Neural crest cell (in vitro differentiated cells): ENCODE measurements at regions not wholly inside any gene's neighbourhood (a gene's known extent, or its start where the extent isn't known, plus 50 kb on each side); places are given as distances from the start of the nearest gene placed in this dataset.
"Not testable (repeated sequence)": the region's sequence is repeated elsewhere in the genome, so short reads cannot be mapped to it uniquely, and the experiment has no call there.

ENCODE experiments used
- DNase-seq: peaks from one replicate; pipeline ENCODE4 v3.0.0; 2021; ENCODE audit warnings: low read depth, mixed read lengths, low spot score
- H3K27ac Mint-ChIP-seq: one replicate; pipeline ENCODE4 v1.8.0; 2021; ENCODE audit warnings: mild to moderate bottlenecking, mixed read lengths; ENCODE audit not compliant: unreplicated experiment
- H3K27me3 Mint-ChIP-seq: 2 replicates; pipeline ENCODE4 v1.8.0; 2021; ENCODE audit warnings: low read depth, mild to moderate bottlenecking, mixed read lengths
- H3K36me3 Mint-ChIP-seq: 2 replicates; pipeline ENCODE4 v1.8.0; 2021; ENCODE audit warnings: low read depth, mild to moderate bottlenecking, mixed read lengths
- H3K4me1 Mint-ChIP-seq: 2 replicates; pipeline ENCODE4 v1.8.0; 2021; ENCODE audit warnings: mixed read lengths
- H3K4me3 Mint-ChIP-seq: one replicate; pipeline ENCODE4 v1.8.0; 2021; ENCODE audit warnings: mild to moderate bottlenecking, mixed read lengths
- H3K9me3 Mint-ChIP-seq: 2 replicates; pipeline ENCODE4 v1.8.0; 2021; ENCODE audit warnings: mixed read lengths
- TF ChIP-seq, protein P1 (sequence below): fragments of 200-600 bp; sonication (generic); conservative IDR thresholded peaks from 2 replicates; pipeline ENCODE4 v1.5.0; 2021; ENCODE audit warnings: antibody characterized with exemption, mild to moderate bottlenecking

DNA sequence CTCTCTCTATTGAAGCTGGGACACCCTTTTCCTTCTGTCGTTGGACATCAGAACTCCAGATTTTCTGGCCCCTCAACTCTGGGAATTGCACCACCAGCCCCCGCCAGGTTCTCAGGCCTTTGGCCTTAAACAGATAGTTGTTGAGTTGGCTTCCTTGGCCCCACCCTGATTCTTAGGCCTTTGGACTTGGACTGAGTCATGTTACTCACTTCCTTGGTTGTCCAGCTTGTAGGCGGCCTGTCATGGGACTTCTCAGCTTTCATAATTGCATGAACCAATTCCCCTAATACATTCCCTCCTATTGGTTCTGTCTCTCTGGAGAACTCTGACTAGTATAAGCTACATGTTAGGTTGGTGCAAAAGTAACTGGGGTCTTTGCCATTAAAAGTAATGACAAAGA is 195.7 kb downstream of the GPAT3 start:
- Mint-ChIP-seq H3K36me3 (peaks cover 5% of the 10 kb centered on the region), H3K27ac (no peak overlapping the region), H3K4me1 (no peaks in the 10 kb centered on the region), H3K4me3 (no peak overlapping the region), H3K9me3 (peaks cover 11% of the 10 kb centered on the region), H3K27me3 (no peaks in the 10 kb centered on the region)
- TF ChIP-seq, protein P1, sequence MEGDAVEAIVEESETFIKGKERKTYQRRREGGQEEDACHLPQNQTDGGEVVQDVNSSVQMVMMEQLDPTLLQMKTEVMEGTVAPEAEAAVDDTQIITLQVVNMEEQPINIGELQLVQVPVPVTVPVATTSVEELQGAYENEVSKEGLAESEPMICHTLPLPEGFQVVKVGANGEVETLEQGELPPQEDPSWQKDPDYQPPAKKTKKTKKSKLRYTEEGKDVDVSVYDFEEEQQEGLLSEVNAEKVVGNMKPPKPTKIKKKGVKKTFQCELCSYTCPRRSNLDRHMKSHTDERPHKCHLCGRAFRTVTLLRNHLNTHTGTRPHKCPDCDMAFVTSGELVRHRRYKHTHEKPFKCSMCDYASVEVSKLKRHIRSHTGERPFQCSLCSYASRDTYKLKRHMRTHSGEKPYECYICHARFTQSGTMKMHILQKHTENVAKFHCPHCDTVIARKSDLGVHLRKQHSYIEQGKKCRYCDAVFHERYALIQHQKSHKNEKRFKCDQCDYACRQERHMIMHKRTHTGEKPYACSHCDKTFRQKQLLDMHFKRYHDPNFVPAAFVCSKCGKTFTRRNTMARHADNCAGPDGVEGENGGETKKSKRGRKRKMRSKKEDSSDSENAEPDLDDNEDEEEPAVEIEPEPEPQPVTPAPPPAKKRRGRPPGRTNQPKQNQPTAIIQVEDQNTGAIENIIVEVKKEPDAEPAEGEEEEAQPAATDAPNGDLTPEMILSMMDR: no peak
- no peak for DNase-seq

DNA sequence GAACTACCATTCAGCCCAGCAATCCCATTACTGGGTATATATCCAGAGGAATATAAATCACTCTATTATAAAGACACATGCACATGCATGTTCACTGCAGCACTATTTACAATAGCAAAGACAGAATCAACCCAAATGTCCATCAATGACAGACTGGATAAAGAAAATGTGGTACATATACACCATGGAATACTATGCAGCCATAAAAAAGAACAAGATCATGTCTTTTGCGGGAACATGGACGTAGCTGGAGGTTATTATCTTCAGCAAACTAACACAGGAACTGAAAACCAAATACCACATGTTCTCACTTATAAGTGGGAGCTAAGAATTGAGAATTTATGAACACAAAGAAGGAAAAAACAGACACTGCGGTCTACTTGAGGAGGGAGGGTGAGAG is 195.1 kb downstream of the GPAT3 start:
- H3K4me1 Mint-ChIP-seq, DNase-seq, H3K27ac Mint-ChIP-seq, H3K4me3 Mint-ChIP-seq, H3K27me3 Mint-ChIP-seq, H3K36me3 Mint-ChIP-seq: not testable (repeated sequence)
- peaks cover 11% of the 10 kb centered on the region for H3K9me3 Mint-ChIP-seq

DNA sequence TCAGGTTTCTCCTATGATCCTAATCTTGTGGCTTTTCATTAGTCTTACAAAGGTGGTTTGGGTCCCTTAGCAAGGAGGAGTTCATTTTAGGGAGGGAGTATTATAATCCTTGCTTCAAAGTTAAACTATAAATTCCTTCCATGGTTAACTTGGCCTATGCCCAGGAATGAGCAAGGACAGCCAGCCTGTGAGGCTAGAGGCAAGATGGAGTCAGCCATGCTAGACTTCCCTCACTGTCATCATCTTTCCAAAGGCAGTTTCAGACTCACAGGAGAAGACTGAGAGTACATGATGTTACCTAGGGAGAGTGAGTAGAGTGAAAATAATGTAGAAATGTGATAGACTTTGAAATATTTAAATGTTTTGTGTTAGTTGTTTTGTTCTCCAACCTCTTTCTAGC is 192.3 kb downstream of the GPAT3 start:
- Mint-ChIP-seq H3K36me3 (peaks cover 5% of the 10 kb centered on the region), H3K9me3 (peaks cover 11% of the 10 kb centered on the region), H3K27me3 (no peaks in the 10 kb centered on the region), H3K27ac (no peak overlapping the region), H3K4me3 (no peak overlapping the region), H3K4me1 (peaks cover 5% of the 10 kb centered on the region)
- TF ChIP-seq, protein P1: no peak
- no peak for DNase-seq

DNA sequence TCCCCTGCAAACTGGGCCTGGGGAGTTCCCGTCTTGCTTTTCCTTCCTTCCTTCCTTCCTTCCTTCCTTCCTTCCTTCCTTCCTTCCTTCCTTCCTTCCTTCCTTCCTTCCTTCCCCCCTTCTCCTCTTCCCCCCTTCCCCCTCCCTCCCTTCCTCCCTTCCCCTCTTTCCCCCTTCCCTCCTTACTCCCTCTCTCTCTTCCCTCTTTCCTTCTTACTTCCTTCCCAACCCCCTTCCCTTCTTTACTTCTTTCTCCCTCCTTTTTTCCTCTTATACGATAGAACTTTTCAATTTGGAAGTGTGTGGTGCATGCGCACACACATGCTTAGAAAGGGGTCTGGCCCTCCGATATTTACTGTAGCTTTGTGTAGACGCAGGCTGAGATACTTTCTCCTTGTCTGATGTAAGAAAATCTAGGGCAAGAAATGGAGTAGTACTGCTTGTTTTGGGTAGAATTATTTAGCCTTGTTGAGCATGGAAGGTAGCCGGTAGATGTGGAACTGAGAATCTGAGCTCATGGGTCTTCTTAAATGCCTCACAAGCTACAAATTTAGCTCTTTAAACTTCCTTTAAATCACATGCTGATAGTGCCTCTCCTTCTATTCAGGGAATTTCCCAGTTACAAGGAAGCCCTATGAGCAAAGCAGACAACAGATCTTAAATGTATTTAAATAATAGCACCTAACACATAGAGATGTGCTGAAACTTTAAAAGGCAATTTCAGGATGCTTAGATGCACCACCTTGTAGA is 189.6 kb downstream of the GPAT3 start:
- H3K27me3 Mint-ChIP-seq: no peaks in the 10 kb centered on the region
- H3K36me3 Mint-ChIP-seq: peaks cover 5% of the 10 kb centered on the region
- no peak overlapping the region for H3K4me3 Mint-ChIP-seq
- peaks cover 8% of the 10 kb centered on the region for H3K9me3 Mint-ChIP-seq
- no peak overlapping the region for H3K27ac Mint-ChIP-seq
- peaks cover 5% of the 10 kb centered on the region for H3K4me1 Mint-ChIP-seq
- DNase-seq: no peak
- TF ChIP-seq, protein P1: no peak

DNA sequence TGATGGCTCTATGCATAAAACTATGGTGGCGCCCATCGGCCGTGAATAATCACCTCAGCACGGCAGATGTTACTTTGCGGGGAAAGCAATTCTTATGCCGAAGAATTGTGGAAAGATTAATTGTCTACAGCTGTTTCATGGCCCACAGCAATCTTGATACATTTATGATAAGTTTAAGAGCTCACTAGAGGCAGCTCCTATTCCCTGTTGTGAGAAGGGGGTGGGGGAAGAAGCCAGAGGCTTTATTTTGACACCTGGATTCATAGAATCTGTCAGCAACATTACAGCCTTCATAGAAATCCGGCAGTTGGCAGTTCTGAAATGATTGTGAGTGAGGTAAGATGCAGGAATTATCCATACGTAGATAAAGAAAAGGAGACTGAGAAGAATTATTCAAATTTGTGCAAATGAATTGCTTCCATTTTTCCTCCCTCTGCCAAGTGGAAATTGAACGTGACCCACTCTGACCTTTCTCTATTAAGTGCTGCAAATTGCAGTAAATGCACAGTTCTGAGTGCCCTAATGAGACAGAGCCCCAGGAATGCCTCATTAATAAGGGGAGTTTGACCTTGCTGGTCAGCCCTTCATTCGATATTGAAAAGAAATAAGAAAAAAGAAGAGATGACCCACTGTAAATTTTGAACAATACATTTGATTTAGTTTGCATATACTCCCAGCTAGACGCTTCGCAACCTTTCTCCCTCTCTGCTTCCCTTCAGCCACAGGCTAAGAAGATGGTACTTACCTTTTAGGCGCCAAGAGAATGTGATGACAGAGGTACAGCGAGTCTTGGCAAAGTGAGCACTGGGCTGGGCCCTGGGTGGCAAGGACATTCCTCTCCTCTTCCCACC is 188.8 kb downstream of the GPAT3 start:
- H3K4me1 Mint-ChIP-seq: peaks cover 5% of the 10 kb centered on the region

More for the DNA sequence above, 188.8 kb downstream of the GPAT3 start:
- Mint-ChIP-seq H3K27me3 (no peaks in the 10 kb centered on the region), H3K36me3 (no peaks in the 10 kb centered on the region), H3K9me3 (peaks cover 2% of the 10 kb centered on the region), H3K27ac (no peak overlapping the region), H3K4me3 (no peak overlapping the region)
- TF ChIP-seq, protein P1: no peak
- no peak for DNase-seq
